Ecto neural progenitor cell (in vitro differentiated cells): ENCODE measurements at regions not wholly inside any gene's neighbourhood (a gene's known extent, or its start where the extent isn't known, plus 50 kb on each side); places are given as distances from the start of the nearest gene placed in this dataset.

ENCODE experiments used
- DNase-seq: peaks from one replicate; pipeline ENCODE4 v3.0.0-alpha.2; 2018; ENCODE audit warnings: low spot score

DNA sequence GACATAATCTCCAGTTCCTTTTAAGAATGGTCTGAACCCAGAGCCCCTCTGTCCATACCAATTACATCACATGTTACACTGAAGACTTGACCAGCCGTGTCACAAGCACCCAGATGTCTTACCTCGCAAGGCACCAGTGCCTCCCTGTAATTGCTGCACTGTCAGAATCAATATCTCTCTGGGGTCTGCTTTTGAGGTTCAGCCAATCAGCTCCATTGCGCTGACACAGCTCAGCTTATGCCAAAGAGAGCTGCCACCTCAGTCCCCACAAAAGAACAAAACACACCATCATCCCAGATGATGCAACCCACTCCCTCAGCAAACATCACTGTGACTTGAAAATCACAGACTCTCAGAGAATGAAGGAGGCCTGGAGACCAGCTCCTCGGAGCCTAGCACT is 82.5 kb upstream of the SORBS2 start:
- no peak for DNase-seq

DNA sequence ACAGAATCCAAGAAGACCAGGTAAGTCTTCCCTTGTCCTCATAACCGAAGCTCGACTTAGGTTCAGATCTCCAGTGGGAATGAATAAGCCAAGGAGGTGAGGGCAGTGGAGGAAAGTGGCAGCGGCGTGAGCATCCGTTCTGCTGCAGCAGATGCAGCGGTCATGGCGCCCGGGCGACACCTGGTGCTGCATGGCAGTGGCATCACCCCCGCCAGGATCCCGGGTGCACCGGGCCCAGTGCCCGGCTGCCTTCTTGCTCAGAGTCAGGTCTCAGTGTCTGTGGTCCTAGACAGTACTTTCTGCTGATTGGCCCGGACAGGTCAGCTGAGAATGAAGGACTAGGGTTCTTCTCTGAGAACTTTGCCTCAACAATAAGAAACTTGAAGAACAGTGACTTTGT is 83.4 kb upstream of the SORBS2 start:
- no peak for DNase-seq

DNA sequence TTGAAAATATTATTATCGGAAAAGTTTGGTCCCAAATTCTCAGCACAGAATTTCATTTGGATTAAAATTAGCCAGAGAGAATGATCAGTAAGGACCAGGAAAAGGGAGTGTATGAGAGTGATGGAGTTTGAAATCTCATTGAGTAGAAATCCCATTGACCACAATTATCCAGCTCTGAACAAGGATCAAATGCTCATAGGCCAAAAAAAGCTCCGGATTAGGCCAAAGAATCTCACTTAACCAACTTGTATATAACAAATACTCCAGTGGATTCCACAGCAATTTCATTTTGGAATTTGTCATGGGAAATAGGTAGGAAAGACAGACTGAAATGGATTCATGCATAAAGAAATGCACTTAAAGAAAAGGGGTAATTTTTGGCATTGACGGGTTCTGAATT is 83.9 kb upstream of the SORBS2 start:
- DNase-seq = no peak

DNA sequence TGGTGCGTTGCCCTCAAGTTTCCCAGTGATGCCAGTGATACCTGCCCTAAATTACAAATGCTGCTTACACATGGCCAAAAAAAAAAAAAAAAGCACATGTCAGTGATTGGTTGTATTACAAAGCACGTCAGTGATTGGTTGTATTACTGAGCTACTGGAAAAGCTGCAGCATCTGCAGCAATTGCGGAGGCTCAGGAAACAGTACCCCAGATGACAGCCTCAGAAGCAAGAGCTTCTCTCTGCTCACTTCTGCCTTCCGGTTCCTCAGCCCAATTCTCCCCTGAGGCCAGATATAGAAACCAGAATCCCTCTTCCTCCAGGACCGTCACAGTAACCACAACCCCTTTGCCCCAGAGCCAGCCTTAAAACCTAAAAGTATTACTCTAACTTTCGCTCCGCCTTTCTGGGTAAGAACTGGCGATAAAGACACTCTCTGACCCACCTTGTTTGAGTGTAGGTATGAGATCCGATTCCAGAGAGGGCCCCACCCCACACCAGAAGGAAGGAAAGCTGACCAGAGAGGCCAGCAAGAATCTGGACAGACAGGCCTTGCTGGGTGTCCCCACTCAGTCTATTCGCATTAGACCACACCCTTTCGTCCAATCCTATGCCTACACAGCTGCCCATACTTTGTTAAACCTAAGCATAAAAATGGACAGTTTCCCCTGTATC is 85.0 kb upstream of the SORBS2 start:
- no peak for DNase-seq

DNA sequence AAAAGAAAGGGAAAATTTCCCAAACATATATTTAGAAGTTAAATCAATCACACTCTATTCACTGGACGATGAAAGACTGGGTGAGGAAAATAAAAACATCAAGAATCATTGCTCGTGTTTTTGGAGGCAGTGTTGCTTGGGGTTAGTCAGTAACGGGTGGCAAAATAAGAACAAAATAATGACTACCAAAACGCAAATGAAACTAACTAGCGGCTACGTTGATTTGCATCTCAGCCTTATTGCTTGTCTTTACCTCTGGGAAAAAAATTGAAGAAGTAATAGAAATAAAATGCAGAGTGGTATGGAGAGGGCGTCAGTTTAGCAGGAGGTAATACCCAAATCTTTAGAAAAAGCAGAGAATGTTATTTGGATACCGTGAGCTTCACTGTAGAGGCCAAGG is 86.4 kb upstream of the SORBS2 start:
- no peak for DNase-seq

DNA sequence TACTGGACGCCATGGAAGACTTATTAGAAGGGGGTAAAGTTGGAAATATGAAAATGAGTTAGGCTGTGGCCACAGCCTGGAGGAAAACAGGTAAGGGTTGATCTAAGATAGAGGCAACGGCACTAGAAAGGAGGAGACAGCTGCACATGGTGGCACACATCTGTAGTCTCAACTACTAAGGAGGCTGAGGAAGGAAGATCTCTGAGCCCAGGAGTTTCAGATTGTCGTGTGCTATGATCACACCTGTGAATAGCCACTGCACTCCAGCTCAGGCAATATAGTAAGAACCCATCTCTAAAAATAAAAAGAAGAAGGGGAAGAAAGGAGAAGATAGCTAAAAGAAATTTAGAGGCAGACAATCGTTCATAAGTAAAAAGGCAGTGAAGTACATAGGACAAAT is 87.8 kb upstream of the SORBS2 start:
- DNase-seq = no peak

DNA sequence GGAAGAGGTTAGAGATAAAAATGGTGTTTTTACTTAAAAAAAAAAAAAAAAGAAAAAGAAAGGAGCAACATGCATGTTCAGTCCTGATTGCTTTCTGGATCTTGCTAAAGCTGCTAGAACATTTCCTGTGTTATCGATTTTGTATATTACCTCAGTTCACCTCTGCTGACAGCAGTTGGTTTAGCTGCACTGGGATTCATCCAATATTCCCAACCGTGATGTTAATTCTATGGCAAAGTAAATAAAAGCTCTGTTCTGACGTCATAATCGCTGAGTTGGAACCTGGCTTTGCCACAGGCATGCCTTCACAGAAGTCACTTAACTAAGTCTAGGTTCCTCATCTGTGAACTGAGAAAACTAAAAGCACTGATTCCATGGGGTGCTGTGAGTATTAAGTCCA is 90.7 kb upstream of the SORBS2 start:
- DNase-seq = no peak

DNA sequence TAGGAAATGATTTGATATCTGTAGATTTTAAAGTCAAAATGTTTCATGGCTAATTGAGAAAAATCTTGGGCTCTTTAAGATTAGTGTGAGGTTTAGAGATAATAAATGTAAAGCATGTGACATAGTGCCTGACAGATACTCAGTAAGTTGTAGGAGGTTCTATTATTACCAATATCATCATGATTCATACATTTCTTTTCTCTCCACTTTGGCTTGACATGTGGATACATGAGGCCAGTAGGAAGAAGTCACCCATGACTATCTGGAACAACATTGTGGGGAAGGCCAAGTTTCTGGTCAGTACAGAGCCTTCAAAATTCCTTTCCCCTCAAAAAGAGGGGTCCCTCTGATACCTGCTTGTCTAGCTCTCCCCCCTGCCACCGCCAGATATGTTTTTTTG is 91.2 kb upstream of the SORBS2 start:
- DNase-seq = no peak

DNA sequence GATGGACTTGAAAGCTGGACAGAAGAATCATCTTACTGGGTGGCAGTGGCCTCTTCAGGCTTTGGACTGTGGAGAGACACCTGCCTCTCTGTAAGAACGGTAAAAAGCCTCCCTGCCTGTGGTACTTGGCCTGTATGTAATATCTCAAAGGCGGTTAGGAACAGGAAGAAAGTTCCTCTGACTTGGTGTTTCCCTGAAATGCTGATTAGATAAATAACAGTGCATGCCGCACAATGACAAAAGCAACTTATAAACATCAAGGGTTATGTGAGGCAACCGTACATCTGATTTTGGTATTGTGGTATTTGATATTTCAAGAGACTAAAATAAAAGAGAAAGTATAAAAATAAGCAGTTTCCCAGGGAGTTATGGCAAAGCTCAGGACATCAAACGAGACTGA is 92.4 kb upstream of the SORBS2 start:
- DNase-seq = no peak

DNA sequence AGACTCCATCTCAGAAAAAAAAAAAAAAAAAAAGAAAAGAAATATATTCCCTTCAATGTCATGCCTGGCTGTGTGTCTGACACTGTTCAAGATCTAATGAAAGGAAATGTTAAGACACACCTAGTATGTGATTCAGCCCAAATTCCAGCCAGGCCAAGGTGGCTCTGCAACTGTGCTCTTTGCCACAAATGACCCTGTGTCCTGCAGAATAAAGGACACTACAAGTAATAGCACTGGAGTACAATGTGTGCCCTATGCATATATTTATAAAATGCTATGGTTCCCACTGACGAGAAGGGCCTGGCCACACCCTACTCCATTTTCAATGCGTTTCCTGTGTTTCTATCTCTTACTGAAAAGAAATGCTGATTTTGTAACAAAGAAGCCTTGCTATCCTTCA is 98.0 kb upstream of the SORBS2 start:
- no peak for DNase-seq

DNA sequence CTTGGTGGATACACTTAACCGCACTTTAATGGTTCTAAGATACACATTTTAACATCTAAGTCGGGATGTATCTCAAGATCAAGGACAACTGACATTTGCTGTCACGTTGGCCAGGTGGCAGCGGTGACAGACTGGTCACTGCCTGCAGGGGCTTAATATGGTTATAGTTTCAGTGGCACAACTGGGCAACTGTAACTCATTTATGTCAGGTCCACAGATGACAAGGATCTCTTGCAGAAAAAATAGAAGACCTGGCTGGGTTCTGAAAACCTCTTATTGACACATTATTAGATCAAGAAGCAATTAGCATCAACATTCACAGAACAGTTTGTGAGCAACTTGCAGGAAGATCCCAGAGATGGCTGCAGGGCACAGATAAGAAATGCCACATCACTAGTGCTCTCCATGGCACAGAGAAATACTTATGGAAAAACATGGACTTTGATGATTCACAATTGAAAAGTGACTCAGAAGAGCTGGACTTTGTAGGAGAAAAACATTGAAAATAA is 99.6 kb upstream of the SORBS2 start:
- DNase-seq = no peak

DNA sequence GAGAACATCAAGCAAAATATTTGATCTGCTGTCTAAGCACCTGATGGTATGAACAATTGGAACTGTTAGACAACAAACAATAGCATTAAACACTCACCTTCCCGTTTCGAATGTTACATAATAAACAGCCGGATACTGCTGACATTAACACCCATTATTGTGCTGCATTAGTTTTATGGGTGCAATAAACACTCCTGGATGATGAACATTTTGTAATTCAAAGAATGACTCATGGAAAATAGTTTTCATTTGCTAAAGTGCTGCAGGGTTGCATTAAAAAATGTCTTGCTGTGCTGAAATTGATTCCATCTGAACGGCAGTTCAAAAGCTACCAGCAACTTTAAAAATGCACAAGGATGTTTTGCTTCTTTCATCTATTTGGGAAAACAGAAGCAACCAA is 100.8 kb upstream of the SORBS2 start:
- DNase-seq = no peak

DNA sequence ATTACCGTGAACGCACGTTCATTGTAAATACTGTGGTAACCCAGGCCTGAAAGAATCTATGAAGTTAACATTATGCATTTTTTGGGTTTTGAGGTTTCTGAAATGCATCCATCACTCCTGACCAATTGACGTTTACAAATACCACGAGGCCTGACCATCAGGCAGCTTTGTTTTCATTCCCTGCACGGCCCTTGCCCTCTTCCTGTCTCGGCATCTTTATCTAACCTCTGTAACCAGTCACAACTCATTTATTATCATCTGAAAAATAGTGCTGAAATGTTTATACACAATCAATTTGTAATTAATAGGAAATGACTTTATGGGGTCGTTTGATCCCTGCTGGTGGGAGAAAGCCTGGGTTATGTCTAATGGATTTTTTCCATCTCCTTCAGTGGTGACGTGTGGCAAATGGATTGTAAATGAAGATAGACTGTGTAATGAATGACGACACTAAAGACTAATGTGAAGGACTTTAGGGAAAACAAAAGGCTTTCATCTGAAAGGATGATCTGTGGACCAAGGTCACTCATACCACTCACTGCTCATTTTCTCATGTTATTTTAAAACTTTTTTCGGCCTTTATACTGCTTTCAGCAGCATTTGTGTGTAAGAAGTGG is 102.7 kb upstream of the SORBS2 start:
- no peak for DNase-seq

DNA sequence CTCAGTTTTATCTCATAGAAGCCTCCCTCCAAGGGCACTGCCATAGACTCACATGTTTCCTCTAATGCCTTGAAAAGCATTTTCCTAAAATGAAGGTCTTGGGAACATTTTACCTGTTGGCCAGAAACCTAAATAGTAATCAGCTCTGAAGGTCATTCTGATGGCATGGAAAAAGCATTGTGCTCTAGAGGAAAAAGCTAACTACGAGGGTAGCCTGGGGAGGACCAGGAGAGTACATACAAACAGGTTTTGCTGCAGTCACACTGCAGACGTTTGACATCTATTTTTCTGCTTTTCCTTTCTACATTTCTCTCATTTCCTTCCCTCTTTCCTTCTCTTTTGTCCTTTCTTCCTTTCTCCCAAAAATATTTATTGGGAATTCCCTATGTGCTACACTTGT is 103.3 kb upstream of the SORBS2 start:
- DNase-seq = no peak

DNA sequence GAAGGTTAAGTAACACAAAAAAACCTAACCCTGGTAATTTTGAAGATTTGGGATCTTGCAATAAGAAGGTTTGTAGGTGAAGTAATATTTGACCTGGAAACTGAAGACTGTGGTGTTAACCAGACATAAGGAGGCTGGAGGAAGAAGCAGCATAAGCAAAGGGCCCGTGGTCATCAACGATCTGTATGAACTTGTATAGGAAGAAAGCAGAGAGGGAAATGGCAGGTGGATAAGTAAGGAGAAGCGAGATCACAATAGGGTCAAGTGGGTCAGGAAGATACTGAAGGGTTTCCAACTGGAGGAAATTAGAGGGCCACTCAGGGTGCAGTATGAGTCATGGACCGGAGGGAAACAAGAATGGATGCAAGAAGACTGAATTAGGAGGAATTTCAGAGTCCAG is 103.8 kb upstream of the SORBS2 start:
- no peak for DNase-seq

DNA sequence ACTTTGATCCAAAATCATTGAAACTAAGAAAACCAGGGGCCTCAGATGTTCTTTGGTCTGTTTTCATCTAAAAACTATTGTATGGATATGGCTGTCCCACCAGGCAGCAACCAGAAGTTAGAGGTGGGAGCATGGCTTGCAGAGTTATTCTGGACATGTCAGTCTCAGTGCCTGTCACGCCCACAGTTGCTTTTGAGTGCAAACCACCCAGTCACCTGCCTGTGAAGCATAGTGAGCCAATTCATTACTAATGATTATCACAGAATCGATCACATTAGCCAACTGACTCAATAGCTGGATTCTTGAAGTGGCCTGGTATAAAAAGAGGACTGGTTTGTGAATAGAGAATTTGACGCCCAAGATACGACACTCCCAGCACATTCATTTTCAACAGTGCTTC is 104.2 kb upstream of the SORBS2 start:
- DNase-seq = no peak

DNA sequence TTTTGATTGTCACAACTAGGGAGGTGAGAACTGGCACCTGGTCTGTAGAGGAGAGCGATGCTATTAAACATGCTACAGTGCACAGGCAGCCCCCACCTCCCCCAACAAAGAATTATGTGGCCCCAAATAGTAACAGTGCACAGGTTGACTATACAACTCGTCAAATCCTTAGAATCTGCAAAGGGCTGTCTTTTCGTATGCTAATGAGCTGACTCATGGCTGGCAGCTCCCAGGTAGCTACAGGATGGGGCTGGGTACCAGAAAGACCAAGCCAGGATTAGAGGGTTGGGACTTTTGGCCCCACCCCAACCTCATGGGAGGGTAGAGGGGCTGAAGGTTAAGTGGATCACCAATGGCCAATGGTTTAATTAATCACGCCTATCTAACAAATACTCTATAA is 104.7 kb upstream of the SORBS2 start:
- DNase-seq = no peak

DNA sequence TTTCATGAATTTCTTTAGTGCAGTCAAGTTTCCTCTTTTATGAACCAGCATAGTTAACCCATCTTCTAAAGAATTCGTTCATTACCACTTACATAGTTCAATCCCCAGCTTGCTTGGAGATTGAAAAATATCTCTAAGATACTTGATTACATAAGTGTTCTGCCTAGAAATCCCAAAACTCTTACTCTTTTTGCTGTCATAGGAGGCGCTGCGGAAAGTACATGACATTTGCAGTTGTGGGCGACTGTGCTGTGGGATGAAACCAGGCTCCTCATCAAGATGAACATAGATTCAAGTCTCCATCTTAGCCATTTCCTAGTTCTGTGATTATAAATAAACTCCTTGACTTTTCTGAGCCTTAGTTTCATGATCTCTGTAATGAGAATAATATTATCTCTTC is 107.1 kb upstream of the SORBS2 start:
- no peak for DNase-seq

DNA sequence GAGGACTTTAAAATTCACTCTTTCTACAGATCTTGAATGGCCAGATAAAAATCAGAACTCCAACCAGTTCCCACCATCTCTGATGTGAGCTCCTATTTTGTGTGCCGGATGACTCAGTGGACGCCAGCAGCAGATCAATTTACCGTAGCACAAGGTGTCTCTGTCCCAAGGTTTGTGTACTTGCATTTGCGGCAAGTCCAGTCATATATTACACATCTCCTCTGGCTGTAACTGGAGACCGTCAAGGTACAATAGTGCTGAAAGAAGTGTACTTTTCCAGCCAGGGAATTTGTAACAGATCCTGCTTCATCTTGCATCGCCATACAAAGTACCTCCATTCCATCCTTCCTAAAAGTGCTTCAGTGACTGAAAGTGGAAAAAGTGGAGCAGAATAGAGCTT is 108.2 kb upstream of the SORBS2 start:
- no peak for DNase-seq

DNA sequence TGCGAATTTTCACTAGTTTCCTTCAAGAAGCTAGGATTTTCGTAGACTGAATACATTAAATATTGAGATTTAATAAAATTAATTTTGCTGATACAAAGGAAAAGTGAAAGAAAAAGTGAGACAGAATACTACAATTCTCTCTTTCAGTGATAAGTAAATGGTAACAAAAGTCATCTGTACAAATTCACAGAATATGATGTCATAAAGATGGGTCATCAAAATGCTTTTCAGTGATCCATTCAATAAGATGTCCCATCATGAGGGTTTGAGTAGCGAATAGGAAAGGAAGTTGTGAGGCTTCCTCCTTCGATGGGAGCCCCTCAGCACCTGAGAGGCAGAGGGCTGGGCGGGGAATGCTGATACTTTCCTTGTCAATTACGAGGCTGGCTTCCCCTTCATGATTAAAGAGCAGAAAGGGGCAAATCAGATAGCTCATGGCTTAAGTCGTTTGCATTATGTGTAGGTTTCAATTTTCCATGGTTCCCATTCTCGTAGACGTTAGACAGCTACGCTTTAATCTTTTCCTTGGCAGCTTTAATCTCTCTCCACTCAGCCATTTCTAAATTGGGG is 108.8 kb upstream of the SORBS2 start:
- no peak for DNase-seq

DNA sequence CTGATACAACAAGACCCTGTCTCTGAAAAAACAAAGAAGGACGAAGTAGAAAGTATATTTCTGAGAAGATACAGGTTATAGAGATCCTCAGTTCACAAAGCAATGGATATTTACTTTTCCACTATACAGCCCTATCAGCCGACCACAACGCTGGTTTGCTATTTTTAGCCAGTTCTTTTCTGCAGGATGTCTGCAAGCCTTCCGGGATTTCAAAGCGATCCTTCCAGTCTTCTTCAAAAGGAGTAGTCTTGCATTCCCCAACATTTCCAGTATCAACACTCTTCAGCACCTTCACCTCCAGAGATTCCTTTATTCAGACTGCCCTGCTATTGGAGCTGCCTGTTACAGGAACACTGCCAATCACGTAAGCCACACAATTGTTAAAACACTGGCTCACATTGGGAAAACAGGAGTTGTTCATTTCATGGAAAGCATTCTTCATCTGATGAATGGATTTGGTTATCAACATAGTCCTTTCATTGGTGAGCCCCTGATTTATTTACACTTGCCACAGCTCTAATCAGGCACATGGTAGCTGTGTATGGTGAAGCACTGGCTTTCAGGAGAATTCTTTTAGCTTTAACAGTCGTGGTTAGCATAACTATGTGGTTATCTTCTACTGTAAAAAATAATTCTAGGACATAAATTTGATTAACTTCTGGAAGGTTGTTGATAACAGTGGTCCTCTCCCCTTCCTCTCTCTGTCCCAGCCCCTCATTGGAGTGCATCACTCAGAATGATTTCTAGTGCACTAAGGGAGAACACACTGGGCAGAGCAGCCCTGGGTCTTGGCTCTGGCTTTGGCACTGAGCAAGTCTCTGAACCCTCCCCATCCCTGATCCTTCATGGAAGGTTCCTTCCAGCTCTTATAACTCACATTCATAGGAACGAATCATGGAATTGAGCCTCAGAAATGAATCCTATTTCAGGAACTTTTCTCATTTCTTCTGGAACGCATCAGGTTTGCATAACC is 109.9 kb upstream of the SORBS2 start:
- no peak for DNase-seq

DNA sequence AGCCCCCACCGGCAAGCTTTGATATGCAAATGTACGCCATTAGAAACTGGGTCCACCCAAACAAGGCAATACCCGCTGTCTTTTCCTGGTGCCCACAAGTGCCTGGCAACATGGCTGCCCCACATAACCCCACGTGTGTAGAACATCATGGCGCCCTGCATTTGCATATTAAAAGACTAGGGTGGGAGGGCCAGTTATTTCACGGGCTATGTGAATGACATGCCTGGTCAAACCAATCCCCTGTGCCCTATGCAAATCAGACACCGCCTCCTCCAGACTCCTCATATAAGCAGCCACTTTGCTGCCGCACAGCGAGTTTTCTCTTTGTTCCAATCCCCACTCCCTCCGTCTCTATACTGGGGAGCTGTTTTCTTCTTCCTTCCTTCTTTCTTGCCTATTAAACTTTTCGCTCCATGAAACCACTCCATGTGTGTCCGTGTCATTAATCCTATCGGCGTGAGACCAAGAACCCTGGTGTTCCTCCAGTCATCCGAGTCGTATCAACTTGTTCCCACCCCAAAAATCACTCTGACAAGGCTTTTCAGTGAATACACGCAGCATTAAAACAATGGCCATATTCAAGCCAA is 112.6 kb upstream of the SORBS2 start:
- DNase-seq = no peak
